HUDEP-2 (cell line): ENCODE measurements at regions not wholly inside any gene's neighbourhood (a gene's known extent, or its start where the extent isn't known, plus 50 kb on each side); places are given as distances from the start of the nearest gene placed in this dataset.

Source experiments
- DNase-seq, 76 experiments: peaks; one replicate each; lab custom pipeline; 2025; ENCODE audit not compliant: unreplicated experiment in 76 of 76; lab: John Stamatoyannopoulos, UW

DNA sequence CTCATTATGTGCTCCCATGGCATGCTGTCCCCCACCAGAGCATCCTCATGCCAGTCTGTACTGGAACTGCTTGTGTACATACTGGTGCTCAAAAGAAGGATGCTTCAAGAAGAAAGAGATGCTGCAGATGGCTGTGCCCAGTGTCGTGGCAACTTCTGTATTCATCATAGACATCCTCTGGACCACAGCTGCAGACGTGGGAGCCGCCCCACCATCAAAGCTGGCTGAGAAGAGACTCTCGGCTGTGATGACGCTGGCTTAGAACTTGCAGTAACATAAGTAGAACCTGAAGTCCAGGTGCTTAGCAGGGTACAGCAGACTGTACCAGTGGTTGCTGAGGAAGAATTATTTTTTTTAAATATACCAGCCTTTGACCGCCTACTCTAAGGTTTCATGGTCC is 112.6 kb upstream of the ARHGAP5 start:
- DNase-seq = no peak

- no peak for DNase-seq
These were observed 111.9 kb upstream of the ARHGAP5 start for GRCh38 chr14:31965071-31965734.

DNA sequence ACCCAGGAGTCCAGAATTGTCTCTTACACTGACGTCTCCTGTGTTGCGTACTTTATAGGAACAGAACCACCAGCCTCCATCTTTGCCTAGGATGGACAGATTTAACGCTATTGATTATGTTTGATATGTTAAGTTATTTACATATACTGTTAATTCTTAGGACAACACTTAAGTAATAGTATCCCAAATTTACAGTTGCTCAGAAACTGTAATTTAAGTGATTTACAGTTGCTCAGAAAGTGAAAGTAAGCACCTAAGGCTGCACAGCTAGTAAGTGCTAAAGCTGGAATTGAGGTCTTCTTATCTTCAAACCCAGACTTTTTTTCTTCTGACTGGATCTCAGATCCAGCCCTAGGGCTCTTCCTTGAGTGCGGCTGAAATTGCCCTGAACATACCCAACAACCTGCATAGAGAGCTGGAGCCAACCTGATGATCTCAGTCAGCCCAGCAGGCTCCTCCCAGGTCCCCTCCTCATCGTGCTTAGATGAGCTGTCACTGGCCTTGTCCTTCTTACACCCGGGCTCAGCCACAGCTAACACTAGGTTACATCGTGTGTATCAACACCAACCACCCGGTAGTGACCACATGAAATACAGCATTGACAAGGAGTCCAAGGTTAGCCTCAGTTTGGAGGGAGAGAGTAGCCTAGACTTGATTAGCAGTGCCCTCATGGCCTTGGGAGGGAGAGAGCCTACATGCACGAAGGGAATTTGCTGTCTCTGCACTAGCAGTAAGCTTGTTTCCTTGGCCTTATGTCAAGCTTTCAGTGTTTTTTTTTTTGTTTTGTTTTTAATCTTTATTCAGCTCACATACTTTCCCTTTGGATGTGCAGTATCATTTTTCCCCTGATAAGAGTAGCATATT is 111.1 kb upstream of the ARHGAP5 start:
- no peak for DNase-seq

DNA sequence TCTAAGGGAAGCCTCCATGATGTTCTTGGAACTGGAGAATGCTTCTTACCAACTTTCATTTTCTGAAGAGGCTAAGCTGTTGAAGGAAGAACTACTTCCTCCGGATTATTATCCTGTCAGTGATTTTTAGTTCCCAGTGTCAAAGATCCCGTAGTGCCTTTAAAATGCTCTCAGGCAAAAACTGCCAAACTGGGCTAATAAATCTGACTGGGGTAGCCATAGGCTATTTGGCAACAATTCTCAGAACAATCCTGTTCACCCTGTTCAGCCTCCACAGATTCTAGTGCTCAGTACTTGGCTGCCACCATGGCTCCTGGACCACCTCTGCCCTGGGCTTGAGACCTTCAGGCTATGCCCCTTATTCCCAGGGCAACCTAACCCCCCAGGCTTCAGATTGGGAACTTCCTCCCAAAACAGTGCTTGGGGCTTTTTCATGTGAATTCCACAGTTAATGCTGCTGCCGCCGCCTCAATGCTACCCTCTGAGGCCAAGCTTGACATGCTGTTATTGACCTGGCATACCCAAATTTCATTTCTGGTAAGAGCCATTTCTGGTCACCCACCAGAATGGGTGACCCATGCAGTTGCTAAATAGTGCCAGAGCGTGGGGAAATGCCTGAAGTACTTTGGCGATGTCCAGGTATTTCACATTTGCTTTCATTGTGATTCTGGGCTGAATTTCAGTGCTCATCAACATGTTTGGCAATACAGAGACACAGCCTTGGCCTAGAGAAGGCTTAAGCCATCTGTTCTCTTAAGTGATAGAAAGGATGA is 110.0 kb upstream of the ARHGAP5 start:
- no peak for DNase-seq

GRCh38 chr14:31967669-31967975 is 109.5 kb upstream of the ARHGAP5 start:
- DNase-seq = no peak

DNA sequence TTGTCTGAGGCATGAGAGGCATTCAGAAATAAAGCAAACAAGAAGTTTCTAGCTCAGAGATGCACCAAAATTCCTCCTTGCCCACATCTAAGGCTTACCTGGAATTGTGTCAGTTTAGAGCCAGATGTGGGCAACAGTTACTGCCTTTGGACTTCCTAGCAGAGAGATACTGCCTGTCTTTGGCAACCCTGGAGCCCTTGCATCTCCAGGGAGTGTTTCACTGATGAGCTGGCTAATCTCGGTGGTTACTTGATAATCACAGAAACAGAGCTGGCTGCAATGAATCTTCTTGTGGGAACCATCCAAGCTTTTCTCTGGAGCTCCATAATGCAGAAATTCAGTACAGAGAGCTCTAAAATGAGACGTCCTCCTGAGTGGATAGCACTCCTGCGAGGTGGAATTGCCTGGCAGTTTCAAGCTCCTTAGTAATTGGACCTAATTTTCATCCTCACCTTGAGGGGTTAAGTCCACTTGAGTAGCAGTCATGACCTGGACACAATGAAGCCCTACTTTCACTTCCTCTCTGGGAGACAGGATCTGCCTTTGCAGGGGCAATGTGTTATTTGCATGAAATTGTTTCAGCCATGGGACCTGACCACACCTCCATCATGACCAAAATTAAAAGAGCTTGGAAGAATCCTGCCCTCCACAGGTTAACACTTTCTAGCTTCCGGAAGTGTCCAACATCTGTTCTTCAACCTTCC is 108.8 kb upstream of the ARHGAP5 start:
- no peak for DNase-seq

GRCh38 chr14:31968956-31969698 is 108.0 kb upstream of the ARHGAP5 start:
- DNase-seq = no peak

- no peak for DNase-seq
These were observed 107.3 kb upstream of the ARHGAP5 start for GRCh38 chr14:31969699-31970240.

DNA sequence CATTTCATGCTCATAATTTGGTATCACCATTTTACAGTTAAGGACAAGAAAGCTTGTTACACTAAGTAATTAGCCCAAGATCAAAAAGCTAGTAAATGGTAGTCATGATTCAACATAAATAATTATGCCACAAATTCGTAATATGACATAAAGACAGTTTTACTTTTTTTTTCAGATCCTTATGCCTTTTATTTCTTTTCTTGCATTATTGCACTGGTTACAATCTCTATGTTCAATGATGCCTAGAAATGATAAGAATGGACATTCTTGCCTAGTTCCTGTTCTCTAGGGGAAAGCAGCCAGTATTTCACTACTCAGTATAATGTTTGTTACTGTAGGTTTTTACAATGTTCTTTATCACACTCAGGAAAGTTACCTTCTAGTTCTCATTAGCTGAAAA is 106.4 kb upstream of the ARHGAP5 start:
- no peak for DNase-seq

DNA sequence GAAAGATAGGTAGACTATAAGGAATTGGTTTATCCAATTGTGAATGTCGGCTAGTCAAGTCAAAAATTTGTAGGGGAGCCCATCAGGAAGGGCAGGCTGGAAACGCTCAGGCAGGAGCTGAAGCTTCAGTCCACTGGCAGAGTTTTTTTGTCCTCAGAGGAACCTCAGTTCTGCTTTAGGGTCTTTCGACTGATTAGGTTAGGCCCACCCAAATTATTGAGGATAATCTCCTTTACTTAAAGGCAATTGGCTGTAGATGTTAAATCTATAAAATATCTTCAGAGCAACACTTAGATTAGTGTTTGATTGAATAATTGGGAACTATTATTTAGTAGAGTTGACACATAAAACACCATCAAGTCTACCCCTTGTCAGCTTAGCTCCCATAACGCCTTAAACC is 105.5 kb upstream of the ARHGAP5 start:
- DNase-seq = no peak

- no peak for DNase-seq
These were observed 100.0 kb upstream of the ARHGAP5 start for GRCh38 chr14:31977001-31977556.

DNA sequence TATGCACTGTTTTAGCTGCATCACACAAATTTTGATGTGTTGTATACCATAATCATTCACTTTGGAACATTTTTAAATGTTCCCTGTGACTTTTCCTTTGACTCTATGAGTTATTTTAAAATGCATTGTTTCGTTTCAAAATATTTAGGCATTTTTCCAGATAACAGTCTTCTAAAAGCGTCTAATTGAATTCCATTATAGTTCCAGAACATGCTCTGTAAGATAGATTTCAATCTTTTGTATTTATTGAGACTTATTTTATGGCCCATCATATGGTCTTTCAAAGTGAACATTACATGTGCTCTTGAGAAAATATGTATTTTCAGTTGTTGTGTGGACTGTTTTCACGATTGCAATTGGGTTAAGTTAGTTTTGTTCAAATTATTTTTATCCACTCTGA is 98.7 kb upstream of the ARHGAP5 start:
- no peak for DNase-seq

GRCh38 chr14:31982642-31983041 is 94.5 kb upstream of the ARHGAP5 start:
- no peak for DNase-seq

DNA sequence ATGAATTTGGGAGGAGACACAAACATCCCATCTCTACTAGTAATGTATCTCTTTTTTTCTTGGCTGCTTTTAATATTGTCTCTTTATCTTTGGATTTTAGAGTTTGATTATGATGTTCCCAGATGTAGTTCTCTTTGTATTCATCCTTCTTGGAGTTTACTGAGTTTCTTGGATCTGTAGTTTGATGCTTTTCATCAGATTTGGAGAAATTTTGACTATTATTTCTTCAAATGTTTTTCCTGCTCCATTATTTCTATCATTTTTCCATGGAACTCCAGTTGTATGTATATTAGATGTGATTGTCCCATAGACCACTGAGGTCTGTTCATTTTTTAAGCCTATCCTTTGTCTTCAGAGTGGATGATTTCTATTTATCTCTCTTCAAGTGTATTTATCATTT is 90.7 kb upstream of the ARHGAP5 start:
- no peak for DNase-seq

DNA sequence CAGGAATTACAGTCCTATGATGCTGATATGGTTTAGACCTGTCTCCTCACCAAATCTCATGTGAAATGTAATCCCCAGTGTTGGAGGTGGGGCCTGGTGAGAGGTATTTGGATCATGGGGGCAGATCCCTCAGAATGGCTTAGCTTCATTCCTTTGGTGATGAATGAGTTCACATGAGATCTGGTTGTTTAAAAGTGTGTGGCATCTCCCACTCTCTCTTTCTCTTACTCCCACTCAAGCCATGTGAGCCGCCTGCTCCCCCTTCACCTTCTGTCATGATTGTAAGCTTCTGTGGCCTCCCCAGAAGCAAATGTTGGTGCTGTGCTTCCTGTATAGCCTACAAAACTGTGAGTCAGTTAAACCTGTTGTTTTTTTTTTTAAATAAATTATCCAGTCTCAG is 89.4 kb upstream of the ARHGAP5 start:
- DNase-seq = no peak

GRCh38 chr14:31988244-31988643 is 88.9 kb upstream of the ARHGAP5 start:
- no peak for DNase-seq

DNA sequence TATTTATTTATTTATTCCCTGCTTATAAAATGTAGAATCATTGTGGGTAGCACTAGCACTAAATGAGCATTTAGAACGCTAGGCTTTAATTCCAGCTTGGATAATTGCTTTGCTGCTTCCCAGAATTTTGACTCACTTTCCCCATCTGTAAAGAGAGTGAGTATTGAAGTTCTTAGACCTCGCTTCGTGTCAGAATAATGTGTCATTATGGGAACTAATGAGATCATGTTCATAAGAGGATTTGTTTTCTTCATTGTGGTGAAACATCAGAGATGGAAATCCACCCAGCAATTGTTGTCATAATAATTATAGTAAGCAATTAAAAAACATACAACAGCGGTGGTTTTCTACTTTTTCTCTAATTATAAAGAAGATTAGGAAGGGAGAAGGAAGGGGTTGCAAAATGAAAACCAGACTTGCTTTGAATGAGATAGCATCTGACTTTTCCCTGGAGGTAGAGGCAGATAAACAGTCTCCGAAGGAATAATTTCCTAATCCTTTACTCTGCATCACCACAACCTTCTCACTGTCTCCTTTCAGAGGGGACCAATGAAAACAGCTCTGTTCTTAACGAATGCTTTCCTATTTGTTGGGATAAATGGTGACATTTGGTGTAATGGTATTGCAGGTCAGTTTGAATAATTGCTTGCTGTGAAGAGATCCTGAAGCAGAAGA is 86.8 kb upstream of the ARHGAP5 start:
- no peak for DNase-seq

GRCh38 chr14:31990926-31991572 is 86.1 kb upstream of the ARHGAP5 start:
- no peak for DNase-seq

GRCh38 chr14:31992011-31992447 is 85.1 kb upstream of the ARHGAP5 start:
- no peak for DNase-seq
